Heart right ventricle (tissue), 16 donors: ENCODE measurements at regions not wholly inside any gene's neighbourhood (a gene's known extent, or its start where the extent isn't known, plus 50 kb on each side); places are given as distances from the start of the nearest gene placed in this dataset.

Experiments used
- ATAC-seq, 8 donors: fragments of 200-7000 bp; cut with Tn5 transposase; one replicate each; pipeline ENCODE4 v1.9.1; 2020; ENCODE audit warnings: mild to moderate bottlenecking in 8 of 8, moderate library complexity in 8 of 8, moderate number of reproducible peaks in 1 of 8
- DNase-seq, 2 donors: peaks; one replicate each; pipeline ENCODE4 v3.0.0-alpha.2; 2020
- H3K27ac ChIP-seq, 10 donors: fragments of 200-600 bp; sonication (generic) in 2 of 10; one replicate each; pipeline versions ENCODE4 v1.5.0 to v1.8.0; 2020 to 2022; ENCODE audit warnings: mild to moderate bottlenecking in 3 of 10
- H3K27me3 ChIP-seq, 7 donors: fragments of 200-600 bp; one replicate each; pipeline ENCODE4 v1.8.0; 2021 to 2022; ENCODE audit warnings: mild to moderate bottlenecking in 2 of 7
- H3K36me3 ChIP-seq, 9 donors: fragments of 200-600 bp; sonication (generic) in 1 of 9; one replicate each; pipeline versions ENCODE4 v1.5.0 to v1.8.0; 2020 to 2022; ENCODE audit warnings: mild to moderate bottlenecking in 2 of 9
- H3K4me1 ChIP-seq, 9 donors: fragments of 200-600 bp; sonication (generic) in 1 of 9; one replicate each; pipeline versions ENCODE4 v1.5.0 to v1.8.0; 2020 to 2022; ENCODE audit warnings: mild to moderate bottlenecking in 4 of 9
- H3K4me3 ChIP-seq, 10 donors: fragments of 200-600 bp; sonication (generic) in 2 of 10; one replicate each; pipeline versions ENCODE4 v1.5.0 to v1.8.0; 2020 to 2022; ENCODE audit warnings: mild to moderate bottlenecking in 7 of 10, moderate library complexity in 2 of 10
- H3K9me3 ChIP-seq, 11 donors: fragments of 200-600 bp in 10 of 11; sonication (generic) in 2 of 11; one replicate each; pipeline versions ENCODE4 v1.5.0 to v1.8.0; 2013 to 2022; ENCODE audit warnings: mild to moderate bottlenecking in 2 of 11, control low read depth in 1 of 11, moderate library complexity in 1 of 11
- CTCF ChIP-seq, 9 donors: fragments of 200-600 bp; sonication (generic) in 2 of 9; IDR thresholded peaks; one replicate each; pipeline versions ENCODE4 v1.5.0 to v1.8.0; 2021 to 2022; ENCODE audit warnings: antibody characterized with exemption in 9 of 9, mild to moderate bottlenecking in 5 of 9, moderate library complexity in 1 of 9
- WGBS, 2 donors: extraction: QIAGEN DNeasy Blood & Tissue Kit; methylation state at CpG; one replicate each; pipeline ENCODE4 v1.1.7; 2013; ENCODE audit warnings: inconsistent platforms in 1 of 2; 5-methylcytosine and 5-hydroxymethylcytosine counted together
- intact Hi-C, 10 donors: fragments of 100-400 bp; cut with DNase I; formaldehyde crosslinking; loops; one replicate each; pipeline versions ENCODE4 v1.11.1 to v1.14.2; 2022
- donor health status: Arrhythmogenic right ventricular cardiomyopathy.
- donor health status: ischemic (EF 13 %, LVEDD 7.1; RV severe dilation, severe dysfunction).
- donor health status: healthy with polysubstance abuse.
- donor health status: DM: no; HTN: yes; CAD: no.
- donor health status: DM: no; HTN: no; CAD: no.
- donor health status: ischemic (EF 25% LVEDD 6.9; RV normal size, moderate dysfunction).
- donor health status: ischemic (EF 25% LVEDD 5.7; RV mildly dilated, moderate dysfunction).
- donor health status: healthy.
- donor health status: DM: yes; HTN: yes; CAD: no.
- donor health status: Ischemic cardiomyopathy.
- donor health status: ischemic (EF 35%, LVEDD 5.7; RV mildly dilated, moderate dysfunction).
- donor health status: nonischemic (EF 11% LVEDD 7.7; RV severe dilation, severe dysfunction).
- donor health status: DM: yes; HTN: yes; CAD: no.
- donor health status: PGD.
- donor health status: ischemic (EF 29% LVEDD 5.4; RV normal size, mild dysfunction).
- donor health status: nonischemic (EF 23%, LVEDD 6.1; RV moderate dilation, normal function).

DNA sequence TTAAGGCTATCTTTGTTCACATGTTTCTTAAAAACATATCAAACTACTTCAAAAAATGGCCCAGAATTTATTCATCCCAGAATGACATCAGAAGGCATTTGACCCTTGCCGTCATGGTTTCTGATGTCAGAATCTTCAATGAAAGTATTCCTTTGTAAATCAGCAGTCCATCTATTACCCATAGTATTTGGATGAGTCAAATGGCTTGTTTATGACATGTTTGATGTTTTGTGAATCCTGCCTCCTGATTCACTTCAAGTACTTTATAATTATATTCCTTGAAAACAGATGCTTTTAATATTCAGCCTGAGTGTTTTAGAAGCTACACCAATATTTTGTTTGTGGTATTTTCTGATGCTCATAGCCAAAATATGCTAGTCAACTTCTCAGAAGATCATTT is 200.8 kb upstream of the MEF2C start:
- TF ChIP-seq CTCF (IDR thresholded peaks at IDR 0.05), result no peak
- Histone ChIP-seq H3K27me3 (no peaks in the 10 kb centered on the region), H3K9me3 (no peaks in the 10 kb centered on the region), H3K4me1 (peaks cover 0 to 18% (median 0%) of the 10 kb centered on the region in 9 donors), H3K27ac (no peak overlapping the region), H3K36me3 (no peaks in the 10 kb centered on the region), H3K4me3 (no peak overlapping the region)
- DNase-seq (no peak), ATAC-seq (no peak)
- intact Hi-C loops, result no loop called here
- WGBS, 2 donors, result 91 to 93% methylated on average over 1 of the region's 1 CpG

DNA sequence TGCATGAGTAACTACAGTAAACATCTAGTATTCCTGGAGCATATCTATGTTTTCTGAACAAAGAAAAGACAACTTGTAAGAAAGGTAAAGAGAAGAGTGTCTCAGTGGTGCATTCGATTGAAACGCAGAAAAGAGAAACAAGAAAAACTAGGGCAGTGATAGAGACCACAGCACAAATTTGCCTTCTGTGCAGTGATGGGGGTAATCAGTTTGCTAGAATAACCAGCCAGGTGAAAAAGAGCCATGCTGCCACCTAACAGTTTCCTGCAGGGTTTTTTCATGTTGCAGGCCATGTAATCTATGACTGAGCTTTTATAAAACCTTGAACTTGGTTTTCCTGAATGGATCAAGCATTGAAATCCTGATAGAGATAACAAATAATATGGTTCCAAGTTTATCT is 198.4 kb upstream of the MEF2C start:
- TF ChIP-seq CTCF (IDR thresholded peaks at IDR 0.05), result no peak
- no peaks in the 10 kb centered on the region for H3K9me3 ChIP-seq
- no peaks in the 10 kb centered on the region for H3K36me3 ChIP-seq
- H3K27me3 ChIP-seq, result no peaks in the 10 kb centered on the region
- intact Hi-C loops, result no loop called here
- no peak for ATAC-seq
- DNase-seq, result no peak
- WGBS, 2 donors, result 94 to 100% methylated on average over 2 of the region's 2 CpGs
- no peak overlapping the region for H3K27ac ChIP-seq
- no peaks in the 10 kb centered on the region for H3K4me1 ChIP-seq
- H3K4me3 ChIP-seq, result no peak overlapping the region

DNA sequence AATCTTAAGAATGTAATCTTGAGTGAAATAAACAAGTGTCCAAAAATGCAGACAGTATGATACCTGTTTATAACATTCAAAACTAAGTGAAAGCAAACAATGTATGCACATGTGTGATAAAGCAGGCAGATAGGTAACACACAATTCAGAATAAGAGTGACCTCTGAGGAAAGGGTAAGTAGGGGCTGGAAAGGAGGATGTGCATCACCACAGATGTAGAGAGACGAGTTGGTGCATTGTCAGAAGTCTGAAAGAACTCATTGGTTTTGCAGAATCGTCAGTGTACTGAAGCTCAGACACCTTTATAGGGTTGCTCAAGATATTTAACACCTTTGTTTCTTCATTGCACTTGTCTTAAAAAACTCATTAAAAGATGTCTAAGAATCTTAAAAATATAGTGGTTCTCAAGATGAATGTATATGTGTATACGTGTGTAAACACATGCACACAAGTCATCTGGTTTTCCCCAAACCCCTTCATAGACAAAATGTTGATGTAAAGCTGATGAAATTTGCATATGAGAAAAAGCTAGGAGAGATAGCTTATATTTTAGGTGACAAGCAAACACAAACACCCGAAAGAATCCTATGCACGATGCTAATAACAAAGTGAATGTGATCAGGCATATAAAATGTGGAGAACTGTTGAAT is 197.6 kb upstream of the MEF2C start:
- Histone ChIP-seq H3K27ac (no peak overlapping the region), H3K27me3 (no peaks in the 10 kb centered on the region), H3K4me1 (no peaks in the 10 kb centered on the region), H3K36me3 (no peaks in the 10 kb centered on the region), H3K4me3 (no peak overlapping the region), H3K9me3 (no peaks in the 10 kb centered on the region)
- DNase-seq, result no peak
- intact Hi-C loops, result no loop called here
- no peak for ATAC-seq
- WGBS, 2 donors, result 95 to 97% methylated on average over 5 of the region's 5 CpGs
- TF ChIP-seq CTCF (IDR thresholded peaks at IDR 0.05), result no peak

GRCh38 chr5:89072842-89073672 is 190.1 kb upstream of the MEF2C start:
- TF ChIP-seq CTCF (IDR thresholded peaks at IDR 0.05), result no peak
- 82 to 88% methylated on average over 11 of the region's 11 CpGs for WGBS, 2 donors
- no peak for ATAC-seq
- Histone ChIP-seq H3K36me3 (no peaks in the 10 kb centered on the region), H3K9me3 (no peaks in the 10 kb centered on the region), H3K4me3 (no peak overlapping the region), H3K4me1 (peaks cover 0 to 10% (median 0%) of the 10 kb centered on the region in 9 donors), H3K27ac (no peak overlapping the region), H3K27me3 (no peaks in the 10 kb centered on the region)
- intact Hi-C loops, result no loop called here
- no peak for DNase-seq
